DMS114 treated with DMSO at 0.1 percent for 48 hours (cell line): ENCODE measurements at regions not wholly inside any gene's neighbourhood (a gene's known extent, or its start where the extent isn't known, plus 50 kb on each side); places are given as distances from the start of the nearest gene placed in this dataset.

Source experiments
- DNase-seq: peaks from one replicate; lab custom pipeline; 2025; ENCODE audit not compliant: unreplicated experiment; lab: John Stamatoyannopoulos, UW

DNA sequence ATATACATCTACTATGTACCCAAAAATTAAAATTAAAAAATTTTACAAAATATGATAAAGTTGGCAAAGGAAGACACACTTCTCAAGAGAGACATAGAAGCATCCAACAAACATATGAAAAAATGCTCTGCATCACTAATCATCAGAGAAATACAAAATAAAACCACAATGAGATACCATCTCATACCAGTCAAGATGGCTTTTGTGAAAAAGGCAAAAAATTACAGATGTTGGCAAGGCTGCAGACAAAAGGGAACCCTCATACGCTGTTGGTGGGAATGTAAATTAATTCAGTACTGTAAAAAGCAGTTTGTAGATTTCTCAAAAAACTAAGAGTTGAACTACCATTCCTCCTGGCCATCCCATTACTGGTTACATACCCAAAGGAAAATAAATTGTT is 581.7 kb upstream of the CCDC54 start:
- no peak for DNase-seq

DNA sequence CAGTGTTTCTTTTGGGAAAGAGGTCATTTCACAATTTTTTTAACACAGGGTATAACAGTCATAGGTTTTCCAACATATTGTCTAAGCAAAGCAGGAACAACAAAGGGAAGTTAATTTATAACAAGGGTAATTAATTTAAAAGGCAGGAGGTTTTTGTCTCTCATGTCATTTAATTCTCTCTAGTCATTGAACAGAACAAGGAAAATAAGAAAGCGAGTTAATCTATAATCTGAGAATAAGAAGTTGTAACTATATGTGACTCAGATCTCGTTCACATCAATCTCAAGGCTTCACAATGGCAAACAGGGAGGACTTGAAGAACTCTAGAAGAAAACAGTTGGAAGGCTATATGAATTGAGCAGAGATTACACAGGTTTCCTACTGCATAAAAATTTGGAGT is 579.8 kb upstream of the CCDC54 start:
- no peak for DNase-seq

- DNase-seq = no peak
Measured at GRCh38 chr3:106805625-106806024, 571.6 kb upstream of the CCDC54 start.

- no peak for DNase-seq
Measured at GRCh38 chr3:106806964-106807363, 570.3 kb upstream of the CCDC54 start.

DNA sequence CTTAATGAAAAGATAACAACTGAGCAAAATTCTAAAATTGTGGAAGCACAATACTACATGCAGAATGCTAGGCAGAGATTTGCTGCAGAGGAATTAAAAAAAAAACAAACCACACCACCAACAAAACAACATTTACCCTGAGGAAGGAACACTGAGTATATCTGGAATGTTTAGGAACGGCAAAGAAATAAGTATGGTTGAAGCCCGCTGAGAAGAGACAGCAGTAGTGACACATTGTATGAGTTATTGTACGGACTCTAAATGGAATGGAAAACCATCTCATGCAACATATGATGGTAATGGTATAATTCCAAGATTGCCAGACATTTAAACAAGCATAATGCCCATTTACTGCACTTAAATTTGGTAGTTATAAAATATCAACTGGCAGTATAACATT is 568.2 kb upstream of the CCDC54 start:
- no peak for DNase-seq

- DNase-seq = no peak
Measured at GRCh38 chr3:106809623-106810299, 567.5 kb upstream of the CCDC54 start.

GRCh38 chr3:106810300-106810875 is 566.9 kb upstream of the CCDC54 start:
- no peak for DNase-seq

GRCh38 chr3:106811376-106811775 is 565.9 kb upstream of the CCDC54 start:
- DNase-seq = no peak

DNA sequence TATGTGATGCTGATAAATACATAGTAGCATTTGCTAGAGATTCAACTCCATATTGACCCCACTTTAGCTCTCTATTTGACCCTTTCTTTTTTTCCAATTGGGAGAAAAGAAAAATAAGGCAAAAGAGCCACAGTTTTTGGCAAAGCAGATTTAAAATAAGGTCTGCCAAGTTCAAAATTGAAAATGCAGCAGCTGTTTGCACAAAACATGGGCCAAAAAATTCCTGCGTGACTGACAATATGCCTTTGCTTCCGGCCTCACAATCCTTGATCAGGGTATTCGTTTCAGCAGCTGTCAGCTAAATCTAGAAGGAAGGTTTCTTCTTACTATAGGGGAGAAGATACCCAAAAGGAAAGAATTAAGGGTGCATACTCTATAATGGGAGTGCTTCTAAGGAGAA is 563.5 kb upstream of the CCDC54 start:
- no peak for DNase-seq

- no peak for DNase-seq
Measured at GRCh38 chr3:106814231-106814630, 563.0 kb upstream of the CCDC54 start.

GRCh38 chr3:106816838-106817237 is 560.4 kb upstream of the CCDC54 start:
- DNase-seq = no peak

- DNase-seq = no peak
Measured at GRCh38 chr3:106817706-106818105, 559.5 kb upstream of the CCDC54 start.

- no peak for DNase-seq
Measured at GRCh38 chr3:106819440-106819839, 557.8 kb upstream of the CCDC54 start.

DNA sequence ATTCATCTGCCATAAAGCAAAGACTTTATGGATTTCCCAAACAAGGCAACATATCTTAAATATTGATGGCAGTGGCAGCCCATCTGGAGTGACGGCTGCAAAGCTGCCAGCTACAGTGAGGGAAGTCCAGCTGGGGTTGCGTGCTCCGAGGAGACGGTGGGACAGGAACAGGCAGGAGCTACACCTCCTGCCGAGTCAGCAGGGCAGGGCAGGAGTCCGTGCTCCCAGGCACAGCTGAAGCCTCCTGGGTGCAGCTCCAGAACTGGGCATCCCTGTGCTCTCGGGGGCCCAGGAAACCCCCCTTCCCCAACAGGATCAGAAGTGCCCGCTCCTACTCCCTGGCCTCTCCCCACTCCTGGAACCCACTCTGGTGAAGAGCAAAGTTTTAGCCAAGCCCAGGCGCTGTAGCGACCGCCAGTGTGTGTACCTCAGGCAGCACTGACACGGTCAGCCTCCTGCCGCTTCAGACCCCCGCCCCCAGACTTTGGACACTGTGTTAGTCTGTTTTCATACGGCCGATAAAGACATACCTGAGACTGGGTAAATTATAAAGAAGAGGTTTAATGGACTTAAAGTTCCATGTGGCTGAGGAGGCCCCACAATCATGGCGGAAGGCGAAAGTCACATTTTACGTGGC is 556.4 kb upstream of the CCDC54 start:
- no peak for DNase-seq

- DNase-seq = no peak
Measured at GRCh38 chr3:106821801-106822200, 555.4 kb upstream of the CCDC54 start.

DNA sequence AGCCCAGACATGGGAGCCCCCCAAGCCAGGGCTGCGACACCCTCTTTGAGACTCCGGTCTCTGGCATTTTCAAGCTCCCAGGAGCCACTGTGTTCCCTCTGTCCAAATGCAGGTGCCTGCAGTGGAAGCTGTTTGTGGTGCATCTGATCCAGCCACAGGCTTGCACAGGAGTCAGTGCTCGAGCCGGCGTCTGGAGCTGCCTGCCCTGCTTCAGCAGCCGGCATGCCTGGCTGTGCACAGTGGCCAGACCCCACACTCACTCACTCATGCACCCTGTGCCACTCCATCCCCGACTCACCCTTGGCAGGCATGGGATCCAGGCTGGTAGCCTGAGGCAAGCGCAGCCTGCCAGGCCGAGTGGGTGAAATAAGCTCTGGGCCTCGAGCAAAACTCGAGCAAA is 555.0 kb upstream of the CCDC54 start:
- DNase-seq = no peak

- no peak for DNase-seq
Measured at GRCh38 chr3:106823701-106824100, 553.5 kb upstream of the CCDC54 start.

- DNase-seq = no peak
Measured at GRCh38 chr3:106824856-106825255, 552.4 kb upstream of the CCDC54 start.

GRCh38 chr3:106825962-106826605 is 551.2 kb upstream of the CCDC54 start:
- DNase-seq = no peak

DNA sequence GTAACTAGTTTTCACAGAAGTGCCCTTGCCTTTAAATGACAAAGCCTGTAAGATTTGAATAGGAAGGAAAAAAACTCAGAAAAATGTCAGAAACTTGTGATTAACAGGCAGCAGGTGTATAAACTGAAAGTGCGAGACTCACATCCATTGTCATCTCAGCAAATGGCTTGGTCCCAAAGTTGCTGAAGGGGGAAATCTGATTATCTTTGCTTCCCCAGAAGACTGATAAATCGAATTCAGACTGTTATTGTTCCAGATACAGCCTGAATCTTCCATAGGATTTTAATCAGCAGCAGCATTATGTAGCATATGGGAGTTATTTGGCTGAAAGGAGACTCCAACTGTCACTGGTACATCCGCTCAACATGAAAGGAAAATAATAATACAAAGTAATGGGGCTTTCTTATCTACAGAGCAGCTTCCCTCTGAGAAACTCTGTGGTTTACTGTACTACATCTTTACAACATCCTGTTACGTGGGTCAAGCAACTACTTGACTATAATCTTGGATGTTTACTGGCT is 550.4 kb upstream of the CCDC54 start:
- no peak for DNase-seq

- no peak for DNase-seq
Measured at GRCh38 chr3:106827515-106828213, 549.6 kb upstream of the CCDC54 start.
